NOMO-1 treated with dmso at 0.1 percent for 144 hours (cell line): ENCODE measurements at regions not wholly inside any gene's neighbourhood (a gene's known extent, or its start where the extent isn't known, plus 50 kb on each side); places are given as distances from the start of the nearest gene placed in this dataset.

Experiments used
- DNase-seq: peaks from one replicate; lab custom pipeline; 2025; ENCODE audit not compliant: unreplicated experiment; lab: John Stamatoyannopoulos, UW

GRCh38 chr6:54057058-54057457 is 54.2 kb upstream of the MLIP start:
- no peak for DNase-seq

GRCh38 chr6:54058236-54058635 is 53.0 kb upstream of the MLIP start:
- DNase-seq: no peak

GRCh38 chr6:54059683-54060082 is 51.6 kb upstream of the MLIP start:
- DNase-seq: no peak

- DNase-seq: no peak
Observed at GRCh38 chr6:54060286-54060685, 51.0 kb upstream of the MLIP start.
